NT2/D1 (cell line): ENCODE measurements at regions not wholly inside any gene's neighbourhood (a gene's known extent, or its start where the extent isn't known, plus 50 kb on each side); places are given as distances from the start of the nearest gene placed in this dataset.

Source experiments
- SUZ12 ChIP-seq: IDR thresholded peaks from 2 replicates; pipeline ENCODE4 v1.6.1; 2011; ENCODE audit not compliant: insufficient read length, insufficient read depth; ENCODE audit errors: extremely low read depth
- YY1 ChIP-seq: IDR thresholded peaks from 2 replicates; pipeline ENCODE4 v1.6.1; 2011; ENCODE audit not compliant: insufficient read length, insufficient read depth
- ZNF274 ChIP-seq: IDR thresholded peaks from 2 replicates; pipeline ENCODE4 v1.6.1; 2011; ENCODE audit warnings: mild to moderate bottlenecking, low read depth, low read length

DNA sequence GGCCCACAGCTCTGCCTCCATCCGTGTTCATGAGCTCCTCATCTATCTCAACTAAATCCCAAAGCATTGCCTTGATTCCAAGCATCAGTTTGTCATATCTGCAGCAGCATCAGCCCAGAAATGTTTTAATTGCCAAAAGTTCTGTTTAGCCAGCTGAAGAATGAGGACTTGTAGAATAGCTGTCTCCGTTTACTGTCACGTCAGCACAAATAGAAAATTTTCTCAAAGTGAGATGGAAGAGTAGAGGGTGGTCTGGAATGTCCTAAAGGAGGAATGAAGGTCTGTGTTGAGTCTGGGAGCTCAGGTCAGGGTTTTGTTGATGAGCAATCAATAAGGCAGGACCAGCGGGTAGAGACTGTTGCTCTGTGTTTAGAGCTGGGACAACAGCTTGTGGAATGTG, 134.9 kb upstream of the ISX start:
- TF ChIP-seq ZNF274 (no peak), YY1 (no peak), SUZ12 (no peak)
